ENCODE measurements at regions not wholly inside any gene's neighbourhood (a gene's known extent, or its start where the extent isn't known, plus 50 kb on each side); places are given as distances from the start of the nearest gene placed in this dataset.

GRCh38 chr1:47555841-47556560 is 118.2 kb downstream of the FOXD2 start:
- ChIA-PET POLR2A (ENCODE audit: partially characterized antibody) (no interaction called here), CTCF (ENCODE audit: partially characterized antibody) (interaction anchor here (7.6 kb wide), 1 partner anchor 9 kb away, joined by 70 read pairs; no protein-coding TSS in a partner anchor)
- no peak overlapping the region for H3K56ac ChIP-seq (replicated peaks; ENCODE audit: insufficient read length, low read depth, low read length)
- TF ChIP-seq MAFK (IDR thresholded peaks at IDR 0.05; ENCODE audit: low read depth, low read length): no peak
- TF ChIP-seq SP2 (IDR thresholded peaks at IDR 0.05; ENCODE audit: low read length): no peak
- no peak for TF ChIP-seq FOSL1 (IDR thresholded peaks at IDR 0.05; ENCODE audit: insufficient read depth, low read depth, low read length)
- no peak for TF ChIP-seq YY1 (IDR thresholded peaks at IDR 0.05; ENCODE audit: low read depth, low read length)
- no peak for TF ChIP-seq GABPA (IDR thresholded peaks at IDR 0.05; ENCODE audit: borderline replicate concordance, insufficient read depth, low read length)
- no peak for TF ChIP-seq PHF8 (conservative IDR thresholded peaks at IDR 0.05; ENCODE audit: low read depth, low read length)
- no peak overlapping the region for H3K9ac ChIP-seq (replicated peaks in 1 of 4; ENCODE audit: extremely low read depth in 1 of 4, low read depth in 3 of 4, low read length in 3 of 4)
- H3K23ac ChIP-seq (ENCODE audit: insufficient read length): no peak overlapping the region
- H4K20me1 ChIP-seq (replicated peaks in 1 of 2; ENCODE audit: control insufficient read depth in 1 of 2, insufficient read depth in 2 of 2, low read length in 2 of 2): no peaks in the 10 kb centered on the region
- peak overlapping the region; percentile 36; the same call in 1 of the 2 replicates for H2BK5ac ChIP-seq (ENCODE audit: low read depth, low read length)
- no peak overlapping the region for H3K4ac ChIP-seq (replicated peaks; ENCODE audit: insufficient read length, low read depth, low read length)
- H3K18ac ChIP-seq (ENCODE audit: extremely low read depth, low read length): 0 out of 2 replicates have a peak overlapping the region, but pooled peaks have one; percentile 2
- H4K8ac ChIP-seq (ENCODE audit: extremely low read depth, insufficient read depth, low read length): no peak overlapping the region
- H3K9me3 ChIP-seq (ENCODE audit: insufficient read depth in 2 of 2, low read depth in 1 of 2, low read length in 1 of 2): no peaks in the 10 kb centered on the region
- no peak overlapping the region for H4K91ac ChIP-seq (replicated peaks; ENCODE audit: insufficient read length, low read length)
- DNase-seq (ENCODE audit: low read depth in 1 of 2, low spot score in 2 of 2) (no peak), FAIRE-seq (no peak)
- H3K79me2 ChIP-seq (ENCODE audit: control insufficient read depth in 1 of 2, insufficient read depth in 2 of 2, low read length in 2 of 2): no peaks in the 10 kb centered on the region
- no peak overlapping the region for H3K14ac ChIP-seq (ENCODE audit: insufficient read length)
- H3K23me2 ChIP-seq (ENCODE audit: low read depth, low read length): no peaks in the 10 kb centered on the region
- peaks cover 0 to 10% (median 4%) of the 10 kb centered on the region in 4 experiments; a peak in 3 of 7 replicates for H3K4me1 ChIP-seq (replicated peaks in 1 of 4; ENCODE audit: control insufficient read depth in 3 of 4, insufficient read depth in 4 of 4, low read length in 3 of 4)
- no peak overlapping the region for H2BK12ac ChIP-seq (ENCODE audit: low read depth, low read length)
- H3K27me3 ChIP-seq (replicated peaks in 1 of 4; ENCODE audit: control insufficient read depth in 3 of 4, extremely low read depth in 1 of 4, insufficient read depth in 3 of 4, low read length in 3 of 4): no peaks in the 10 kb centered on the region; a peak in 1 of 7 replicates
- no peaks in the 10 kb centered on the region for H3K36me3 ChIP-seq (ENCODE audit: control insufficient read depth in 2 of 4, insufficient read depth in 4 of 4, low read length in 3 of 4)
- H2BK120ac ChIP-seq (replicated peaks; ENCODE audit: low read depth, low read length): no peak overlapping the region
- no peak overlapping the region for H3K4me2 ChIP-seq (ENCODE audit: insufficient read depth in 1 of 2, low read depth in 2 of 2, low read length in 2 of 2)
- no peaks in the 10 kb centered on the region for H3K79me1 ChIP-seq (ENCODE audit: low read depth, low read length)
- H2AFZ ChIP-seq (ENCODE audit: low read length): peak overlapping the region; percentile 72
- H3K4me3 ChIP-seq (ENCODE audit: extremely low read depth in 1 of 4, insufficient read depth in 2 of 4, low read depth in 3 of 4, low read length in 4 of 4): no peak overlapping the region
- H2BK20ac ChIP-seq (ENCODE audit: low read length): no peak overlapping the region
- no peak overlapping the region for H3K27ac ChIP-seq (ENCODE audit: low read depth, low read length)
- WGBS, 2 experiments (ENCODE audit: extremely low coverage in 1 of 2, insufficient coverage in 1 of 2, insufficient read length in 1 of 2, insufficient replicate concordance in 2 of 2, low coverage in 1 of 2, low lambda C conversion rate in 2 of 2, missing lambda C conversion rate in 1 of 2): 83% methylated on average over 24 of the region's 24 CpGs; no CpG with 5 or more reads in 1 of the 2 experiments
- H2AK5ac ChIP-seq (ENCODE audit: low read depth, low read length): no peak overlapping the region
- H2BK15ac ChIP-seq (ENCODE audit: low read length): no peak overlapping the region
- H4K5ac ChIP-seq (ENCODE audit: insufficient read length, low read depth, low read length): no peak overlapping the region

All from H1 (cell line).